Stimulated activated naive CD8-positive, alpha-beta T cell treated with anti-CD3 and anti-CD28 coated beads, Interleukin-15, amount 100 ng/mL, for 72 hours (primary cell): ENCODE measurements at regions not wholly inside any gene's neighbourhood (a gene's known extent, or its start where the extent isn't known, plus 50 kb on each side); places are given as distances from the start of the nearest gene placed in this dataset.

Source experiments
- ATAC-seq: fragments of 150-1000 bp; cut with Tn5 transposase; 2 replicates; pipeline ENCODE4 v1.10.0; 2021; ENCODE audit warnings: mild to moderate bottlenecking, moderate library complexity
- DNase-seq, 2 donors: peaks; one replicate each; pipeline ENCODE4 v3.0.0; 2021 to 2022
- H3K27ac Mint-ChIP-seq, 2 donors: one replicate each; pipeline ENCODE4 v1.8.0; 2022; ENCODE audit warnings: mild to moderate bottlenecking in 2 of 2, mixed read lengths in 2 of 2, moderate library complexity in 2 of 2
- H3K27me3 Mint-ChIP-seq: one replicate; pipeline ENCODE4 v1.8.0; 2022; ENCODE audit warnings: mixed read lengths
- H3K4me1 Mint-ChIP-seq: one replicate; pipeline ENCODE4 v1.8.0; 2022; ENCODE audit warnings: mild to moderate bottlenecking, mixed read lengths
- H3K4me3 Mint-ChIP-seq, 2 donors: one replicate each; pipeline ENCODE4 v1.8.0; 2022; ENCODE audit warnings: mild to moderate bottlenecking in 2 of 2, mixed read lengths in 2 of 2, moderate library complexity in 1 of 2
- H3K9me3 Mint-ChIP-seq, 2 donors: one replicate each; pipeline ENCODE4 v1.8.0; 2022; ENCODE audit warnings: mixed read lengths in 2 of 2

DNA sequence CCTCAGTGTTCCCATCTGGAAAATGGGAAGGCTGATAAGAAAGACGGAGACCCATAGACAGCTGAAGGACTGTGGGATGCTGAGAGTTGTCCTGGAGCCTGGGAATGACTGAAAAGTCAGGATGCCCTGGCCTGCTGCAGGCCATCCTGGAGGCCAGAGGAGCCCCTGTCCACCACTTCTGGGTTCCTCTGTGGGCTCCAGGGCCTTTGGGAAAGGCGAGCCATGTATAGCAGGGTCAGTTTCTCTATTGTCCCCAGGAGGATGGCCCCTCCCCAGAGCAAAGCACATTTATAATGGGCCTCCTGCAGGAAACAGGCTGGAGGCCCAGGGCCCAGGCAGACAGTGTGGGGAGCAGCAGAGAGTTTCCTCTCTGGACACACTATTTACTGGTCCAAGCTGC lies 471.4 kb upstream of the MGMT start:
- no peak for DNase-seq
- H3K27me3 Mint-ChIP-seq = peaks cover 8% of the 10 kb centered on the region
- no peaks in the 10 kb centered on the region for H3K4me1 Mint-ChIP-seq
- no peaks in the 10 kb centered on the region for H3K9me3 Mint-ChIP-seq
- no peak overlapping the region for H3K27ac Mint-ChIP-seq
- ATAC-seq = no peak
- H3K4me3 Mint-ChIP-seq = no peak overlapping the region

DNA sequence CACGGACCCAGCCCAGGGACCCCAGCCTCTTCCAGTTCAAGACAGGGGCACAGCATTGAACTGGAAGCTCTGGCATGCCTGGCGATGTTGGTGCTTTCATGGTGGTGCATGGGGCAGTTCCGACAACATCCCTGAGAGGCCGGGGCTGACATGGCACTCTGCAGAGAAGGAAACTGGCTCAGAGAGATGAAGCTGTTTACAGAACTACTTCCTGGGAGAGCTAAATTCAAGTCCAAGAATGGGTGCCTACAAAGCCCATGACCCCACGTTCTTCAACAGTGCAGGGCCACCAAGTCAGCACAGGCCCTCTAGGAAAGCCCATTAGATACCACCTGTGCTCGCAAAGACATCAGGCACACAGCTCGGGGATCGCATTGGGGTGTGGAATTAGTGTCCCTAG lies 470.9 kb upstream of the MGMT start:
- no peaks in the 10 kb centered on the region for H3K4me1 Mint-ChIP-seq
- DNase-seq (no peak), ATAC-seq (no peak)
- H3K4me3 Mint-ChIP-seq = no peak overlapping the region
- peaks cover 6% of the 10 kb centered on the region for H3K27me3 Mint-ChIP-seq
- H3K9me3 Mint-ChIP-seq = no peaks in the 10 kb centered on the region
- H3K27ac Mint-ChIP-seq = no peak overlapping the region

DNA sequence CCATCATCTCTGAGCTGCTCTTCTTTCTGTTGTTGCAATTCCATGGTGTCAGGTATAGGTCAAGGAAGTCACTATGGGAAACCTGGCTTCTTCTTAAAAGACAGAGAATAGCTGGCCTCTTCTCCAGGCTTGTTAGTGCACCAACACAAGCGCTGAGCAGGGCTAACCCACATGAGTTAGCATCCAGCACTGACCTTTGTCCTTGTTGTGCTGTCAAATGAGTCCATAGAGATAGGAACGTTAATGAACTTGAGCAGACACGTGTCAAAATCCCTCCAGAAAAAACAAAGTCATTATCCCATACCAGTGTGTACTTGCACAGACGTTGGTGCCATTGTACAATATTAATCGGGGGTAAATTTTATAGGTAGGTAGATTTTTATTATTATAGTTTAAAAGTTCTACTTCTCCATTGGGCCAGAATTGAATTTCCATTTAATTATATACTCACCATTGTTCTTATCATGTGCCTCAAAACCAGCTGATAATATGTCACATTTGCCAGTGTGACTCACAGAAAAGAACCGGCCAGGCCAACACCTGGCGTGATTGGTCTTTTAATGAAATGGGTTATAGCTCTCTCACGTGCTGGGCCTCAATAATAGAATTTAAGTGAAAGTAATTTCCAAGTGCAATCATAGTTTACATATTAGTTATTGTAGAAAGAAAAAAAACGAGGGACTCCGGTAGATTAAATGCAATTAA lies 468.8 kb upstream of the MGMT start:
- no peak overlapping the region for H3K27ac Mint-ChIP-seq
- ATAC-seq (no peak), DNase-seq (no peak)
- no peaks in the 10 kb centered on the region for H3K27me3 Mint-ChIP-seq
- no peaks in the 10 kb centered on the region for H3K4me1 Mint-ChIP-seq
- H3K4me3 Mint-ChIP-seq = no peak overlapping the region
- H3K9me3 Mint-ChIP-seq = no peaks in the 10 kb centered on the region

DNA sequence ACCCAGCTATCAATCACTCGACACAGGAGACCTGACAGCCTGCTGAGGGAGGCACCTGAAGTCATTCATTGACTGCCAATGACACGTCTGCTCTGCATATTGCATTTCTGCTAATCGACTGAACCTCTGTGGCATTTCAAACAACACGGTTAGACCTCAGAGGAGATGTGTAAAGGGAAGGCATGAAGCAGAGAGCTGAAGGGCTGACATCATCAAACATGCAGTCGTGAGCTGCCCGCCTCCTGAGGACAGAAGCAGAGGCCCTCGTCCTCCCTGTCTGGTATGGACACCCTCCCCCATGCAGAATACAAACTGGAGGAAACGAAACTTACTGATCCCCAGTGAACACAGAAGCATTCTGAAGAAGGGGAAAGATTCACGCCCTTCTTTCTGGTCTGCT lies 462.6 kb upstream of the MGMT start:
- Mint-ChIP-seq H3K4me3 (no peak overlapping the region), H3K27me3 (no peaks in the 10 kb centered on the region), H3K4me1 (no peaks in the 10 kb centered on the region), H3K27ac (no peak overlapping the region), H3K9me3 (peaks cover 6 to 7% of the 10 kb centered on the region in 2 donors)
- ATAC-seq = no peak
- no peak for DNase-seq

DNA sequence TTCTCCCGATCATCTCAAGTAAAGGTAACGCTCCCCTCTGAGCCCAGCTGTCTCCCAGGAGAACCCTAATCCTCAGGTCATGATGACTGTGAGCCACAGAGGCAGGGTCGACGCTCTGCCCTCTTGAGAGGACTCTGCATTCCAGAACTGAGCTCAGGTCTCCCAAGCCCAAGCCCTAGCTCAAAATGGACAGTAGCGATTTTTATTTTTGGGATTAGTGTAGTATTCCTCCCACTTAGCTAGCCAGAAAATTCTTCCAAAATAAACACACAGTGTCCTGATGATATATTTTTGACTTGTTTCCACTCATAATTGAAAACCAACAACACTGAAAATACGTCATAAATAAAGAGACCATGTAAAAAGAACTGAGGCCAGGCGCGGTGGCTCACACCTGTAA lies 462.0 kb upstream of the MGMT start:
- Mint-ChIP-seq H3K4me1 (no peaks in the 10 kb centered on the region), H3K27me3 (no peaks in the 10 kb centered on the region), H3K4me3 (no peak overlapping the region), H3K9me3 (peaks cover 9 to 10% of the 10 kb centered on the region in 2 donors), H3K27ac (no peak overlapping the region)
- ATAC-seq (no peak), DNase-seq (no peak)

DNA sequence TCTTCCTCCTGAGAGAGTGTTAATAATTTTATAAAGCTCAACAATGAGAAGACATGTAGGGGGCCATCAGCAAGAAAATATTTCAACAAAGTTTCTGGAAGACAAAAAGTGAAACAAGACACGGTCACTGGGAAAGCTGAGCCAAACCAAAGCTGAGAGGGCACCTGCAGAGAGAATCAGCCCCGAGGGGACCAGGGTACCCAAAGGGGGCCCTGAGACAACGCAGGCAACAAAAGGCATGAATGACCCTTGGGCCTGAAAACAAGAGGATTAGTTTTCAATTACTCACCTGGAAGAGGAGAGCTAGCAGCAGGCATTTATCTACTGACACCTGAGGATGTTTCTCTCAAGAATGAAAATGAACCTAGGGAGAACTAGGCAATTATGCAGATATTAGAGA lies 461.2 kb upstream of the MGMT start:
- no peak for ATAC-seq
- Mint-ChIP-seq H3K9me3 (peaks cover 9 to 10% of the 10 kb centered on the region in 2 donors), H3K27ac (no peak overlapping the region), H3K27me3 (no peaks in the 10 kb centered on the region), H3K4me3 (no peak overlapping the region), H3K4me1 (no peaks in the 10 kb centered on the region)
- no peak for DNase-seq

DNA sequence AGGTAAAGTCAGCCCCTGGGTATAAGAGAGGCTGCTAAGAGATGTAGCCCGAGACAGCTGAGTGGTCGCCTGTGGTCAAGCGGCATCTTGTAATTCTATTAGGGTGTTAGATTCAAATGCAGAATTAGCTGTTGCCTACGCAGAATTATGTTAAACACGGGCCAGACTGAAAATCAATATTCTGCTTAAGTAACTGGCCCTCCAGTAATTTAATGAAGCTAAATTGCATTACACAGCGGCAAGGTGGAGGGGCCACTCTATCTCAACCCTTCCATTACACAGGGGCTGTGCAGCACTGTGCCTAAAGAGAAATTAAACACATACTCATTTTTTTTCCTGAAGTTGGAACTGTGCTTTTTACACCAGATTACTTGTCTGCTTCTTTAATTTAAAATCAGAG lies 448.5 kb upstream of the MGMT start:
- Mint-ChIP-seq H3K4me1 (no peaks in the 10 kb centered on the region), H3K9me3 (no peaks in the 10 kb centered on the region), H3K27ac (no peak overlapping the region), H3K4me3 (no peak overlapping the region), H3K27me3 (peaks cover 8% of the 10 kb centered on the region)
- ATAC-seq = no peak
- no peak for DNase-seq

DNA sequence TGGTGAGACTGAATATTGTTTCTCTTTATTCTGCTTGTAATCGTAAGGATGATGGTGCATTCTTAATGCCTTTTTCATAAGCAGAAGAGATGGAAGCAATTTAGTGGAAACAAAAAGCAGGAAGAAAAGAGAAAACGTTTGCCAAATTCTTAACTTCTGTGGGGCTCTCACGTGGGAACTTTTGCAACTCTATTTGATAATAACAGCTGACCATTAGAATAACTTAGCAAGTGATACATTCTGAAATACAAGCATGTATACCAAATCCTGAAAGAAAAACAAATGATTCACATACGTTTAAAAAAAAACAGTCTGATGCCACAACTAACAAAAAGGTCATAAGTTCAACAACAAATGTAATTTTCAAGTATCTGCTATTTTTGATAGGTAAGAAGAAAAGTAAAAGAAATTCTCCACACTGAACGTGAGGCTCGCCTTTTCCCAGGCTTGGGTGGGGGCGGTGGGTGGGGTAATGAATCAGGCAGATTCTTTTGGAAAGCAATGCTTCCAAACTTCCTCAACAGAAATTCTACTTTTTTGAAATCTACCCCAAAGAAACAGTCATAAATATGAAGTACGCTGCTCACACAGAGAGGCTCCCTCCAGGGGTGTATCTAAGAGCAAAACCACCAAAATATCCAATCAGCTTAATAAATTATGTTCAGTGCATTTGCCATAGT lies 446.2 kb upstream of the MGMT start:
- Mint-ChIP-seq H3K9me3 (no peaks in the 10 kb centered on the region), H3K4me1 (no peaks in the 10 kb centered on the region), H3K27ac (no peak overlapping the region), H3K4me3 (no peak overlapping the region), H3K27me3 (no peaks in the 10 kb centered on the region)
- no peak for ATAC-seq
- no peak for DNase-seq

DNA sequence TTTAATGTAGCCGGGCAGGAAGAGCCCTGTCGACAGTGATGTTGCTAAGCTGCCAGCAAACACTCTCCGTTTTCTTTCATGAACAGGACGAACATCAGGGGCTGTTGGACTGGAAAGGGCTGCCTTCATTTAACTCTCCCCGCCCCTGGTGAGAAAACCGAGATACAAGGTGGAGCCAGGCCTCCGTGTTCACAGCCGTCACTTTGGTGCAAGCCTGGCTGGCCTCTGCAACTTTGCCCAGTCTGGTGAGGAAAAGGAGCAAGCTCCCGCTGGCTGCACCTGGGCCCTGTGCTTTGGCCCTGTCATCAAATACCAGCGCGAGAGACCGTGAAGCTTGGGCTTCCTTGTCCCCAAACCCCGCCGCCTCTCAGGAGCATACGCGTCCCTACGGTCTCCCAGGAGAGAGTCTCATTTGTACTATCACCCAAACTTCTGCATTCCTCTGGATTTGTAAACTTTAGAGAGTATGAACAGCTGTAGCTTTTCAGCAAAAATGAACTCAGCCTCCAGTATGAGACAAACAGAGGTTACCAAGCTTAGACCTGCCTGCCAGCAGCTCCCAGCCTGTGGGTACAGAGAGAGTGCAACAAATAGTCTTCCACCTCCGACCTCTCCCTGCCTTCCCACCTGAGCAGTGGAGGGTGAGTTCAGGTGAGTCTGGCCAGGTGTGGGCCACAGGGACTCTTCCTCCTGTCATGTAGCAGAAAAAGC lies 445.3 kb upstream of the MGMT start:
- ATAC-seq (no peak), DNase-seq (no peak)
- H3K27ac Mint-ChIP-seq = no peak overlapping the region
- no peaks in the 10 kb centered on the region for H3K27me3 Mint-ChIP-seq
- H3K4me3 Mint-ChIP-seq = no peak overlapping the region
- no peaks in the 10 kb centered on the region for H3K9me3 Mint-ChIP-seq
- no peaks in the 10 kb centered on the region for H3K4me1 Mint-ChIP-seq

DNA sequence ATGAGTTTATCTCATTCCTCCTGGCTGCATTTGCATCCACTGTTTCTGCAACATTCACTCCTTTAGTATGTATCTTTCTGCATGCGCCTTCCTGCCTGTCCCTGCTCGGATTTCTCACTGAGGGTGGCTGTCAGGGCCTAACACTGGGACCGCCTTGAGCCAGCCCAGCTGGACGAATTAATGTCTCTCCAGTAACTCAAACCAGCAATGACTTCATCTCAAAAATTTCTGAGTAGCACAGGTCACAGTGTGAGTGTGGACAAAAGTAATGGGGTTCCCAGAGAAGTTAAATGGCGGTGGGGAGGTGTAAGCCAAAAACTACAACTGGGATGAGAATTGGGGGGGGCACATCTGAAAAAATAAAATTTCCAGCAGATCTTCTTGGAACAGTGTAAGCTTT lies 444.0 kb upstream of the MGMT start:
- Mint-ChIP-seq H3K27ac (no peak overlapping the region), H3K4me1 (no peaks in the 10 kb centered on the region), H3K27me3 (no peaks in the 10 kb centered on the region), H3K4me3 (no peak overlapping the region), H3K9me3 (no peaks in the 10 kb centered on the region)
- ATAC-seq (no peak), DNase-seq (no peak)

DNA sequence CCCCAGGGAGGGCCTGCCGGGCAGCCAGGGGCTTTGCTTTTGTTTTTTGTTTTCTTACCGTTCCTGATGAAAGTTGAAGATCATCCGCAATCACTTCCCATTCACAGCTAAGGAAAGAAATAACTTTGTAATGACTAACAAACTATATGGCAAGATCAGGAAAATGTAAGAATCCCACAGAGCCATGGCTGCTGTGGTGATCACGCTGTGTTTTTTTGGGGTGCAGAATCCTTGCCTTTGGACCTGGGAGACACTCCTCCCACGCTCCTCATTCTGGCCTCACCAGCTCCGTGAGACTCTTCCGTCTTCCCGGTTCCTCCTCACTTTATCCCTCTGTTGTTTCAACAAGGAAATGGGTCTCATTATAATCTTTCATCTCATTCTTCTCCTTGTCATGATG lies 443.0 kb upstream of the MGMT start:
- Mint-ChIP-seq H3K9me3 (no peaks in the 10 kb centered on the region), H3K4me1 (no peaks in the 10 kb centered on the region), H3K27ac (no peak overlapping the region), H3K27me3 (no peaks in the 10 kb centered on the region), H3K4me3 (no peak overlapping the region)
- ATAC-seq (no peak), DNase-seq (no peak)

DNA sequence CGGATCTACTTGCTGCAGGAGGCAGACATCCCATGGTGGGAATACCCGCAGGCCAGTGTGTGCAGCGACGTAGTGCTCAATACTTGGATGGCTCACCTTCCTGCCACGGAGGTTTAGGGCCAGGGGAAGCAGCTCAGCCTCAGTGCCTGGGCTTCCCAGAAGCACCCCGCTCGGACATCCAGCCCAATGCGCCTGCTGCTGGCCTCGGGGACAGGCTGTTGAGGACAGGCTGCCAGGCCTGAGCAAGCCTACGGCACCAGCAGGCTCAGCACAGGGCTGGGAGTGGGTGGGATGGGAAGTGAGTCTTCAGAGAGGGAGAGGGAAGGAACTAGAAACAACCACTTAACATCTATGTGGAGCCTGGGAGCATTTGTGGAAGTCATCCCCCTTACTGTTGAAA lies 441.3 kb upstream of the MGMT start:
- H3K9me3 Mint-ChIP-seq = no peaks in the 10 kb centered on the region

DNA sequence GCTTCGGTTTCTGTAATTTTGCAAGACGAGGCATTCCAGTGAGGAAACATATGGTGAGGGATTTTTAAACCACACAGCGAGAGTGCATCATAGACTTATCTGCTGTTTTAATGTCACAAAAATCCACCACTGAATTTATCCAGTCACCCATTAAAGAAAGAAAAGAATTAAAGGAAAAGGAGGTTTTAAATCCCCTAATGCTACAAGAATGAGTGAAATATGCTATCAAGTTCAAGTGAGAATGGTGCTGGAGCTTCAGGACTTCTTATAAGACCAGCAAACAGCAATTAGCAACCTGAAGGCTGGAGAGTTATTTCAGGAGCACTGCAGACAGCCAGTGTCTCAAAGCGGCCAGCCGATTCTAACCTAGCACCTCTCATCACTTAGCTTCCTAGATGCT lies 439.1 kb upstream of the MGMT start:
- H3K4me1 Mint-ChIP-seq = peaks cover 11% of the 10 kb centered on the region
- H3K4me3 Mint-ChIP-seq = no peak overlapping the region
- H3K27me3 Mint-ChIP-seq = peaks cover 20% of the 10 kb centered on the region
- DNase-seq (no peak), ATAC-seq (no peak)
- no peaks in the 10 kb centered on the region for H3K9me3 Mint-ChIP-seq
- H3K27ac Mint-ChIP-seq = no peak overlapping the region

More for the DNA sequence above, 441.3 kb upstream of the MGMT start:
- DNase-seq = no peak
- ATAC-seq = no peak
- Mint-ChIP-seq H3K27ac (peak overlapping the region in 1 of 2 donors; percentile 42), H3K27me3 (peaks cover 10% of the 10 kb centered on the region), H3K4me3 (no peak overlapping the region), H3K4me1 (no peaks in the 10 kb centered on the region)

DNA sequence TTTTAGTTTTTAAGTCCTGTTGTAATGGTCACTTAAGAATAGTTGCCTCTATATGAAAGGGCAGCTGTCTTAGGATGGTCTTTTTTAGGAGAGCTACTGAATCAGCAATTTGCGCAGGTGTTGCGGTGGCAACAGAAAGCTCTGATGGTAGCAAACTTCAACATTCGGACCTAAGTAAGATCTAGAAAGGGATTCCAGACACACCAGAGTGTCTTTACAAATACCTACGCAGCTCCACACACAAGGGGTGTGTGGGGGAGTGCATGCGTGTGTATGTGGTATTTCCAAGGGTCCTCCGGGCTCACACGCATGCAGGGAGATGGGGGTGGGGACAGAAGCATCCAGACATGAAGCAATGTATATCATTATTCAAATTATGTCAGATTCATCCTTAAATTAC lies 438.6 kb upstream of the MGMT start:
- no peak for DNase-seq
- Mint-ChIP-seq H3K27me3 (peaks cover 25% of the 10 kb centered on the region), H3K4me3 (no peak overlapping the region), H3K9me3 (no peaks in the 10 kb centered on the region), H3K27ac (no peak overlapping the region), H3K4me1 (peaks cover 11% of the 10 kb centered on the region)
- no peak for ATAC-seq

DNA sequence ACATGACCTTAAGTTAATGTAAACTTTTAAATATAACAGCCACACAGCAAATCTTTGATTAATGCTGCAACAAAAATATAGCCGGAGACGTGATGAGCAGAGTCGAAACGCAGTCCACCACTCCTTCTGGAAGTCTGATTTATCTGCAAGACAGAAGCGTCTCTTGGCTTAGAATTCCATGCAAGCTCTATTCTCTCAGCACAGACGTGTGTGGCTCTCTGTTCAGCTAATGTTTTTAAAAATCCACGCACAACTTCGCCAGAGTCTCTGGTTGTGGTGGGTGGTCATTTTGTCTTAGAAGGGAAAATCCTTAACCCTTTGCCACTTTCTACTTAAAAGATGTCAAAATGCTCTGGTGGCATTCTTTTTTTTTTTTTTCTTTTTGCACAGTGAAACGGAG lies 438.0 kb upstream of the MGMT start:
- H3K4me1 Mint-ChIP-seq = peaks cover 17% of the 10 kb centered on the region

DNA sequence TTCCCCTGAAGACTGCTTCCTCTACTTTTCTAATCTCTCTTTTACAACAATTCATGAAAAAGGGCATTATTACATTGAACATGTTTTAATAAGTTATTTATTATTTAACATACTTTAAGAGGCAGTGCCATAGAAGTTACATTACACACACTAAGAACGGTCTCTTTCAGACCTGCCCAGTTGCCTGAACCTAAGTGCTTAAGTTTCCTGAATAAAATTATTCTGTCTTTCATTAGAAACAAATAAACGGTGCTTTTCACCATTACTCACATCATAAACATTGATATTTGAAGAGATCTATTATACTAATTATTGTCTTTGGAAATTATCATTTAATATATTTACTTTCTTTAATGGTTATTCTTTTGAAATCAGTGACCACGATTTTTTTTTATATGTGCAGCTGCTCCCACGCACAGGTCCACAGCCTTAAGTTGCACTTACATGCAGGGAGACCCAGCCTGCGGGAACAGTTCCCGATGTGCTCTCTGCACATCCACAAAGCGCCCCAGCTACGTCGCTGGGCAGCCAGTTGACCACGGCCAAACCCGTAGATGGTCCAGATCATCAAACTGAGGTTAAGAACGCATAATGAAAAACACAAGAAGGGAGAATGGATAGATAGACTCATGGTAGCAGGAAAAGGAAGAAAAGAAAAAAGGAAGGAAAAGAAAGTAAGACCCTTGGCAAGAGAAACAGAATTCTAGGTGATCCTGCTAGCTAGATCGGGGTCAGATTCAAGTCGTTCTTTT lies 437.0 kb upstream of the MGMT start:
- no peaks in the 10 kb centered on the region for H3K9me3 Mint-ChIP-seq
- no peak for DNase-seq
- H3K27me3 Mint-ChIP-seq = peaks cover 33% of the 10 kb centered on the region
- peaks cover 17% of the 10 kb centered on the region for H3K4me1 Mint-ChIP-seq
- ATAC-seq = no peak
- no peak overlapping the region for H3K27ac Mint-ChIP-seq
- H3K4me3 Mint-ChIP-seq = no peak overlapping the region

More for the DNA sequence above, 438.0 kb upstream of the MGMT start:
- H3K4me3 Mint-ChIP-seq = no peak overlapping the region
- DNase-seq (no peak), ATAC-seq (no peak)
- H3K27ac Mint-ChIP-seq = no peak overlapping the region
- H3K9me3 Mint-ChIP-seq = no peaks in the 10 kb centered on the region
- H3K27me3 Mint-ChIP-seq = peaks cover 31% of the 10 kb centered on the region
